Adipocyte (in vitro differentiated cells): ENCODE measurements at regions not wholly inside any gene's neighbourhood (a gene's known extent, or its start where the extent isn't known, plus 50 kb on each side); places are given as distances from the start of the nearest gene placed in this dataset.
"Not testable (repeated sequence)": the region's sequence is repeated elsewhere in the genome, so short reads cannot be mapped to it uniquely, and the experiment has no call there.

ENCODE experiments used
- DNase-seq: peaks from one replicate; pipeline ENCODE4 v3.0.0-alpha.2; 2015; ENCODE audit warnings: low read depth
- H3K27me3 ChIP-seq: replicated peaks from 2 replicates; pipeline ENCODE4 v1.7.0; 2013; ENCODE audit warnings: mild to moderate bottlenecking, low read length, moderate library complexity; ENCODE audit not compliant: control insufficient read depth, insufficient read depth
- H3K36me3 ChIP-seq: 2 replicates; pipeline ENCODE4 v1.7.0; 2013; ENCODE audit warnings: low read length, mild to moderate bottlenecking, moderate library complexity; ENCODE audit not compliant: control insufficient read depth, insufficient read depth, severe bottlenecking
- H3K4me1 ChIP-seq: 2 replicates; pipeline ENCODE4 v1.7.0; 2013; ENCODE audit warnings: mild to moderate bottlenecking, low read length, moderate library complexity; ENCODE audit not compliant: control insufficient read depth, insufficient read depth
- H3K4me3 ChIP-seq: 2 replicates; pipeline ENCODE4 v1.7.0; 2013; ENCODE audit warnings: mild to moderate bottlenecking, low read length, moderate library complexity
- H3K9ac ChIP-seq: 2 replicates; pipeline ENCODE4 v1.7.0; 2013; ENCODE audit warnings: mild to moderate bottlenecking, low read length, moderate library complexity
- H3K9me3 ChIP-seq: 2 replicates; pipeline ENCODE4 v1.7.0; 2013; ENCODE audit warnings: mild to moderate bottlenecking, low read length, moderate library complexity; ENCODE audit not compliant: control insufficient read depth

DNA sequence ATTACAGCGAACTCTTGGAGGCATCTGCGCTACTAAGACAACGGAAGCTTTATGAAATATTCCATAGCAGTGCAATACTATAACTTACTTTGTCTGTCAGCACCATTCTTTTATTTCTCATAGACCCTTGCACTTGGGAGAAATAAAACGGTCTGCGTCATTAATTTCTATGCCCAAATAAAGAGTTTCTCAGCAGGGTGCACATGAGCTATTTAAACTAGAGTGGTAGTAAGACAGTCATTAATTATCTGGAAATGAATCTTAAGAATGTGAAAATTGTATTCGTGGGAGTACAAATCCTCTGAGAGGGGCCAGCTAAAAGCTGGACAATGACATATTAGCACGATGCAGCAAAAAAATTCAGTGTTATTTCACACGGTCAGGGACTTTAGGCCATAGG, 903.4 kb upstream of the FOXG1 start:
- Histone ChIP-seq H3K36me3 (no peaks in the 10 kb centered on the region), H3K9me3 (no peaks in the 10 kb centered on the region), H3K27me3 (no peaks in the 10 kb centered on the region), H3K4me1 (no peaks in the 10 kb centered on the region), H3K9ac (no peak overlapping the region), H3K4me3 (no peak overlapping the region)
- no peak for DNase-seq

GRCh38 chr14:27881063-27881462, 885.5 kb upstream of the FOXG1 start:
- no peak overlapping the region for H3K4me3 ChIP-seq

GRCh38 chr14:27881646-27882045, 884.9 kb upstream of the FOXG1 start:
- Histone ChIP-seq H3K4me3 (no peak overlapping the region), H3K27me3 (no peaks in the 10 kb centered on the region), H3K9me3 (no peaks in the 10 kb centered on the region), H3K36me3 (no peaks in the 10 kb centered on the region), H3K9ac (no peak overlapping the region), H3K4me1 (no peaks in the 10 kb centered on the region)
- no peak for DNase-seq

More at GRCh38 chr14:27881063-27881462, 885.5 kb upstream of the FOXG1 start:
- H3K4me1 ChIP-seq: no peaks in the 10 kb centered on the region
- no peak for DNase-seq
- H3K36me3 ChIP-seq: no peaks in the 10 kb centered on the region
- H3K27me3 ChIP-seq: no peaks in the 10 kb centered on the region
- no peaks in the 10 kb centered on the region for H3K9me3 ChIP-seq
- H3K9ac ChIP-seq: no peak overlapping the region

DNA sequence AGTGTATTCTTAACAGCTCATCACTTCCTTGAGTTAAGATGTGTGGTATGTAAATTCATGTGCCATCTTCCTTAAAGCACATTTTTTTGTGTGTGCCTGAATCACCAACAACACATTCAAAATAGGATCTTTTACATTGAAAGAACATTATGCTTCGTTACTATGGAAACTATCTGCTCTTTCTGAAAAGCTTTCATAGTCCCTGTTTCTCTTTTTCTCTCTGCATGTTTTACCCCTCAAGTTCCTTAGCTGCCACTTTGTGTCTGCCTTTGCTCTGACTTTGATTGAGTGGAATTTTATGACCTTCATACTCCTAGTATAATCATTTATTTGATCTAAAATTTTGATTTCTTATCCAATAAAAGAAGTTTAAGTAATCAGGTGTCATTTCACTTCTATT, 880.3 kb upstream of the FOXG1 start:
- no peaks in the 10 kb centered on the region for H3K36me3 ChIP-seq
- H3K4me1 ChIP-seq: no peaks in the 10 kb centered on the region
- H3K27me3 ChIP-seq: no peaks in the 10 kb centered on the region
- H3K9me3 ChIP-seq: peaks cover 4% of the 10 kb centered on the region
- no peak for DNase-seq
- H3K4me3 ChIP-seq: no peak overlapping the region
- H3K9ac ChIP-seq: no peak overlapping the region

- H3K4me3 ChIP-seq: no peak overlapping the region
- no peak for DNase-seq
- H3K9me3 ChIP-seq: peaks cover 4% of the 10 kb centered on the region
- no peak overlapping the region for H3K9ac ChIP-seq
- no peaks in the 10 kb centered on the region for H3K36me3 ChIP-seq
- H3K4me1 ChIP-seq: no peaks in the 10 kb centered on the region
- H3K27me3 ChIP-seq: no peaks in the 10 kb centered on the region
Observed at GRCh38 chr14:27890259-27890658, 876.3 kb upstream of the FOXG1 start.

GRCh38 chr14:27908484-27908883, 858.1 kb upstream of the FOXG1 start:
- not testable (repeated sequence) for H3K27me3 ChIP-seq, H3K4me1 ChIP-seq, H3K9me3 ChIP-seq, H3K36me3 ChIP-seq, DNase-seq, H3K9ac ChIP-seq, H3K4me3 ChIP-seq

DNA sequence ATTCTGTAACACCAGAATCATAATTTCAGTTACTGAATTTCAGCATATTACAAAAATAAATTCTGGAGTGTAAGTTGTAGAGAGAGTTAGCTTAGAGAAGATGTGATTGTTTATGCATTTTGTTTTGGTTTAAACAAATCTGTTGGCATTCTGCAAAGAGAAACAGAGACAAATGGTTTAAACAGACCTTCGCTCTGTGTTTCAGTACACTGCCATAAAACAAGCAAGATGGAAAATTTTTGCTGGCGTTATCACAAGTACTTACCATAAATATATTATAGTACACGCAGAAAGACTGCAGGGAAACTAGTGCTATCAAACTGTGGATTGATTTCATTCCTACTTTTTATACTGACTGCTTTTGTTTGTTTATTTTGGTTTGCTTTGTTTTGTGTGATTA, 850.3 kb upstream of the FOXG1 start:
- no peaks in the 10 kb centered on the region for H3K36me3 ChIP-seq
- H3K27me3 ChIP-seq: no peaks in the 10 kb centered on the region

DNA sequence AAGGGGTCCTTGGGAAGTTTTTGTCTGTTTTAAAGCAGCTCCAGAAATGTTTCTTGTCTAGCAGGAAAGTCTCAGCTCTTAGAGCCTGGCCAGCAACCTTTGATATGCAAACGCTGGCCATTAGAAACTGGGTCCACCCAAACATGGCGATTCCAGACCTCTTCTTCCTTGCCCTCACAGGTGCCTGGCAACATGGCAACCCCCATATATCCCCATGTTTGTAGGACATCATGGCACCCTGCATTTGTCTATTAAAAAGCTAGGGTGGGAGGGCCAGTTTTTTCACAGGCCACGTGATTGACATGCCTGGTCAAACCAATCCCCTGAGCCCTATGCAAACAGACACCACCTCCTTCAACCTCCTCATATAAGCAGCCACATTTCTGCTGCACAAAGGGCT, 848.7 kb upstream of the FOXG1 start:
- DNase-seq: no peak
- Histone ChIP-seq H3K4me3 (no peak overlapping the region), H3K4me1 (no peaks in the 10 kb centered on the region), H3K36me3 (no peaks in the 10 kb centered on the region), H3K9me3 (no peaks in the 10 kb centered on the region), H3K27me3 (no peaks in the 10 kb centered on the region), H3K9ac (no peak overlapping the region)

More for the DNA sequence above, 850.3 kb upstream of the FOXG1 start:
- no peak overlapping the region for H3K4me3 ChIP-seq
- H3K9ac ChIP-seq: no peak overlapping the region
- H3K4me1 ChIP-seq: no peaks in the 10 kb centered on the region
- no peak for DNase-seq
- no peaks in the 10 kb centered on the region for H3K9me3 ChIP-seq

DNA sequence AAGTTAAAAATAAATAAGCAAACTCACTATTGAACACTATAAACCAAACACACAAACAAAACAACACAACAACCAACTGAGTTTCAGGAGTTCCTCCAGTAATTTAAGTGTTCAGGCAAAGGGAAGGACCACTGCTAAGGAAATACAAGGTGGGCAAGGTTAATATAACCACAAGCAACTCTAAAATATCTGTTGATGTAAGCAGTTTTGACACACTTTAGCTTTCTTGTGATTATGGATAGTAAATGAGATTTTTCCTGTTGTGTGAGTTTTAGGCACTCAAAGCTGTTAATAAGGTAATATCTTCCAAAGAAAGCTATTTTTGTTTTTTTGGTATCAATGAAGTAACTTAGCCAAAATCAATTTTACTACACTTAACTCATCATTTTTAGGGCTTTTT, 839.1 kb upstream of the FOXG1 start:
- DNase-seq: no peak
- Histone ChIP-seq H3K4me1 (no peaks in the 10 kb centered on the region), H3K27me3 (no peaks in the 10 kb centered on the region), H3K9ac (no peak overlapping the region), H3K4me3 (no peak overlapping the region), H3K9me3 (peaks cover 4% of the 10 kb centered on the region), H3K36me3 (no peaks in the 10 kb centered on the region)

DNA sequence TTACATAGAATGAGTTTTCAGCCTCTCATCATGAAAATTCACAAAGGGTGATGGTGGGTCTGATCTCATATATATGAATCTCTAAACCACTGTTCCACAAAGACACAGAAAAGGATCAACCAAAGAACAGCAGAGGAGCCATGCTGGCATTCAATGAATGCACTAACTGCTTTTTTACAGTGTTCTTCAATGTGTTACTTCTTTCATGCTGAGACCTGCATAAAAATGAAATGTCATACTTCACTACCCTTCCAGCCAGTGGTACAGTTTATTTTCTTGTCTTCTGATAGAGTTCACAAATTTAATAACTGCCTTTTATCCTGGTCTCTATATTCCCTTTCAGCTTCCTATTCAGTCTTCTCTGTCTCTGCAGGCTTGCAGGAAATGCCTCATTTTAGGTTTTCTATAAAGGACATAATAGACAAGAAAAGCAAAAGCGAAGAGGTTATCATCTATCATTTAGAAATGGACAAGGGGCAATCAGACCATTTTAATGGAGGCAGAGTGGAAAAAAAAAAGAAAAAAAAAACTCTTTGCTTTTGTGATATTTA, 836.7 kb upstream of the FOXG1 start:
- Histone ChIP-seq H3K27me3 (no peaks in the 10 kb centered on the region), H3K9me3 (no peaks in the 10 kb centered on the region), H3K9ac (no peak overlapping the region), H3K4me3 (no peak overlapping the region), H3K36me3 (no peaks in the 10 kb centered on the region), H3K4me1 (no peaks in the 10 kb centered on the region)
- DNase-seq: no peak

DNA sequence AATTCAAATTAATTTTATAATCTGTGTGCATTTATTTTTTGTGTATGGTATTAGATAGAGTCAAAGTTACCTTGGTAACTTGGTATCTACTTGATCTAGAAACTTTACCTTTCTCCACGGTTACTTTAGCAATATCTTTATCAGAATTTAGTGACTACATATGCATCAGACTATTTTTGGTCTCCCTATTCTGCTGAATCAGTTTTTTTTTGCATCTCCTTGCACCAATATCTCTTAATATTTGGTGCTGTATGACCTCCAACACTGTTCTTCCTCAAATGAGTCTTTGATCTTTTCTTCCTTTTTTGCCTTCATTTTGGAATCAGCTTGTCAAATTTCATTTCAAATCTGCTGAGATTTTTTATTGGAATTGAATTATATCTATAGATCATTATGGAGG, 828.2 kb upstream of the FOXG1 start:
- DNase-seq: no peak
- H3K4me3 ChIP-seq: no peak overlapping the region
- no peaks in the 10 kb centered on the region for H3K4me1 ChIP-seq
- H3K9ac ChIP-seq: no peak overlapping the region
- no peaks in the 10 kb centered on the region for H3K27me3 ChIP-seq
- no peaks in the 10 kb centered on the region for H3K9me3 ChIP-seq
- H3K36me3 ChIP-seq: no peaks in the 10 kb centered on the region

GRCh38 chr14:27945512-27945911, 821.1 kb upstream of the FOXG1 start:
- no peaks in the 10 kb centered on the region for H3K4me1 ChIP-seq
- no peaks in the 10 kb centered on the region for H3K36me3 ChIP-seq
- H3K27me3 ChIP-seq: no peaks in the 10 kb centered on the region
- no peak overlapping the region for H3K4me3 ChIP-seq
- no peak for DNase-seq
- H3K9ac ChIP-seq: no peak overlapping the region
- no peaks in the 10 kb centered on the region for H3K9me3 ChIP-seq
